K562 (cell line): ENCODE measurements at regions not wholly inside any gene's neighbourhood (a gene's known extent, or its start where the extent isn't known, plus 50 kb on each side); places are given as distances from the start of the nearest gene placed in this dataset.

ENCODE experiments used
- ATAC-seq: fragments of 200-7000 bp; cut with Tn5 transposase; 3 replicates; pipeline ENCODE4 v1.9.1; 2020; ENCODE audit warnings: moderate library complexity
- BruUV-seq: library from RNA; stranded (reverse); fragments of 400-500 nt; replicated peaks from 2 replicates; lab custom pipeline; 2021; lab: Mats Ljungman, UMichigan
- CTCF ChIA-PET: fragments of 300-600 bp; formaldehyde crosslinking; extraction: SDS; loops from one replicate; lab custom pipeline; 2021; ENCODE audit warnings: low intra/inter-chr PET ratio; lab: Yijun Ruan, JAX
- POLR2A ChIA-PET: fragments of 300-600, 350-650 bp; sonication (Branson Sonifier 250); formaldehyde crosslinking; extraction: SDS; loops from one replicate; lab custom pipeline; 2021; ENCODE audit warnings: antibody characterized with exemption, inconsistent platforms; lab: Yijun Ruan, JAX
- DNase-seq, 4 experiments: peaks; one replicate each; pipeline versions ENCODE4 v3.0.0 to v3.0.0-alpha.2; 2011 to 2018; ENCODE audit warnings: low spot score in 3 of 4, mixed read lengths in 3 of 4; ENCODE audit errors: extremely low read depth in 1 of 4
- FAIRE-seq: peaks from 2 replicates; lab custom pipeline; 2011; peaks lifted over from hg19 to GRCh38; lab: Jason Lieb, UNC
- H2AFZ ChIP-seq: 2 replicates; pipeline ENCODE4 v1.6.0; 2011; ENCODE audit warnings: low read depth, low read length, control low read depth, inconsistent platforms
- H3K27ac ChIP-seq: fragments of 200-600 bp; 3 replicates; pipeline ENCODE4 v1.8.0; 2011; ENCODE audit warnings: low read depth, mild to moderate bottlenecking, control low read depth, inconsistent platforms, low read length, moderate library complexity, mixed read lengths; ENCODE audit errors: extremely low read depth
- H3K27me3 ChIP-seq, 2 experiments: fragments of 300-600 bp in 1 of 2; 2 replicates in 1 of 2; 3 replicates in 1 of 2; pipeline versions ENCODE4 v1.6.0 to v1.8.0; 2011; ENCODE audit warnings: inconsistent platforms in 2 of 2, low read length in 2 of 2, mild to moderate bottlenecking in 1 of 2, mixed read lengths in 1 of 2, moderate library complexity in 1 of 2; ENCODE audit not compliant: control insufficient read depth in 2 of 2, insufficient read depth in 2 of 2
- H3K36me3 ChIP-seq: fragments of 300-600 bp; 3 replicates; pipeline ENCODE4 v1.8.0; 2011; ENCODE audit warnings: mild to moderate bottlenecking, low read length, inconsistent platforms; ENCODE audit not compliant: control insufficient read depth, insufficient read depth
- H3K4me1 ChIP-seq, 2 experiments: fragments of 200-600 bp in 1 of 2; replicated peaks in 1 of 2; 2 replicates in 1 of 2; 3 replicates in 1 of 2; pipeline versions ENCODE4 v1.5.1 to v1.8.0; 2011; ENCODE audit warnings: inconsistent platforms in 2 of 2, low read length in 2 of 2, mild to moderate bottlenecking in 1 of 2, mixed read lengths in 1 of 2, moderate library complexity in 1 of 2; ENCODE audit not compliant: control insufficient read depth in 2 of 2, insufficient read depth in 2 of 2
- H3K4me2 ChIP-seq: 2 replicates; pipeline ENCODE4 v1.6.1; 2011; ENCODE audit warnings: low read length, control low read depth, inconsistent platforms, mixed read lengths; ENCODE audit not compliant: insufficient read depth
- H3K4me3 ChIP-seq: fragments of 200-600 bp; sonication (generic), shearing (Covaris generic); 2 replicates; pipeline ENCODE4 v1.5.1; 2016; ENCODE audit warnings: control low read depth, inconsistent platforms
- H3K79me2 ChIP-seq: fragments of 200-600 bp; 3 replicates; pipeline ENCODE4 v1.8.0; 2011; ENCODE audit warnings: low read length, inconsistent platforms; ENCODE audit not compliant: control insufficient read depth, insufficient read depth
- H3K9ac ChIP-seq, 2 experiments: 2 replicates each; pipeline versions ENCODE4 v1.6.0 to v1.6.1; 2011; ENCODE audit warnings: low read depth in 2 of 2, low read length in 2 of 2, control low read depth in 1 of 2, inconsistent platforms in 1 of 2, mild to moderate bottlenecking in 1 of 2, mixed read lengths in 1 of 2; ENCODE audit not compliant: insufficient read depth in 1 of 2
- H3K9me1 ChIP-seq: one replicate; pipeline ENCODE4 v1.6.0; 2011; ENCODE audit warnings: inconsistent platforms, mild to moderate bottlenecking, low read length, moderate library complexity; ENCODE audit not compliant: control insufficient read depth, insufficient read depth
- H3K9me3 ChIP-seq: replicated peaks from 2 replicates; pipeline ENCODE4 v1.5.1; 2011; ENCODE audit warnings: low read depth, low read length, inconsistent platforms; ENCODE audit not compliant: control insufficient read depth, insufficient read depth
- H4K20me1 ChIP-seq: replicated peaks from 2 replicates; pipeline ENCODE4 v1.6.1; 2011; ENCODE audit warnings: low read length, inconsistent platforms, mixed read lengths; ENCODE audit not compliant: control insufficient read depth, insufficient read depth
- ATF1 ChIP-seq, 2 experiments: fragments of 450-650 bp in 1 of 2; IDR thresholded peaks; 2 replicates each; pipeline ENCODE4 v1.6.1; 2016; ENCODE audit warnings: missing compliant biosample characterization in 1 of 2, missing genetic modification characterization in 1 of 2
- CBX8 ChIP-seq: fragments of 200-600 bp; sonication (generic); IDR thresholded peaks from 2 replicates; pipeline ENCODE4 v1.6.1; 2012; ENCODE audit warnings: borderline replicate concordance, mixed run types, low read depth, mild to moderate bottlenecking, moderate library complexity, mixed read lengths, low read length, control low read depth, inconsistent platforms; ENCODE audit not compliant: poor library complexity, severe bottlenecking; ENCODE audit errors: extremely low read depth
- ETS1 ChIP-seq: conservative IDR thresholded peaks from 2 replicates; pipeline ENCODE4 v1.6.1; 2011; ENCODE audit warnings: low read depth, mild to moderate bottlenecking, low read length; ENCODE audit not compliant: control insufficient read depth
- GTF3C2 ChIP-seq: IDR thresholded peaks from 3 replicates; pipeline ENCODE4 v1.6.1; 2011; ENCODE audit warnings: borderline replicate concordance, mild to moderate bottlenecking, moderate library complexity; ENCODE audit not compliant: insufficient read length; ENCODE audit errors: extremely low read depth
- MAFF ChIP-seq: IDR thresholded peaks from 2 replicates; pipeline ENCODE4 v1.6.1; 2012; ENCODE audit warnings: low read length, improper control_type of control experiment
- NFE2 ChIP-seq: IDR thresholded peaks from 2 replicates; pipeline ENCODE4 v1.6.1; 2014; ENCODE audit warnings: antibody characterized with exemption, low read depth
- SREBF1 ChIP-seq: fragments of 150-350 bp; IDR thresholded peaks from 2 replicates; pipeline ENCODE4 v1.6.1; 2014; ENCODE audit warnings: antibody characterized with exemption, low read depth, low read length, borderline replicate concordance
- TBL1XR1 ChIP-seq, 2 experiments: IDR thresholded peaks; 2 replicates each; pipeline ENCODE4 v1.6.1; 2012; ENCODE audit warnings: improper control_type of control experiment in 2 of 2, low read length in 2 of 2, mild to moderate bottlenecking in 1 of 2
- ZNF407 ChIP-seq: fragments of 450-650 bp; IDR thresholded peaks from 2 replicates; pipeline ENCODE4 v1.6.1; 2016; ENCODE audit warnings: low read depth
- ZNF76 ChIP-seq: fragments of 250-450 bp; sonication (Bioruptor Pico); IDR thresholded peaks from 2 replicates; pipeline ENCODE4 v1.4.0; 2020; ENCODE audit warnings: mild to moderate bottlenecking, moderate library complexity, borderline replicate concordance
- WGBS: fragments of 100-300 bp; shearing (Covaris generic); methylation state at CpG from one replicate; pipeline ENCODE4 v1.1.6; 2016; ENCODE audit warnings: low coverage, mixed read lengths; ENCODE audit not compliant: insufficient coverage; ENCODE audit errors: missing lambda C conversion rate; 5-methylcytosine and 5-hydroxymethylcytosine counted together
- in situ Hi-C: fragments of 300-500 bp; cut with MboI; formaldehyde crosslinking; loops from 4 replicates; pipeline ENCODE4 v1.15.0; 2018; ENCODE audit warnings: inconsistent platforms, mixed read lengths
- intact Hi-C: fragments of 100-400 bp; cut with micrococcal nuclease; formaldehyde crosslinking; loops from 2 replicates; pipeline ENCODE4 v1.14.2; 2022

- no peak for FAIRE-seq
- Histone ChIP-seq H4K20me1 (no peaks in the 10 kb centered on the region), H3K4me2 (no peak overlapping the region), H3K4me1 (no peaks in the 10 kb centered on the region), H3K9me1 (no peaks in the 10 kb centered on the region), H3K4me3 (no peak overlapping the region), H3K27ac (no peak overlapping the region), H3K9me3 (no peaks in the 10 kb centered on the region), H3K36me3 (no peaks in the 10 kb centered on the region), H2AFZ (no peak overlapping the region), H3K9ac (no peak overlapping the region), H3K27me3 (0 out of 5 replicates have a peak, but pooled peaks cover 0 to 7% of the 10 kb centered on the region in 2 experiments), H3K79me2 (no peaks in the 10 kb centered on the region)
- 0% methylated on average over 4 of the region's 4 CpGs for WGBS
- intact Hi-C loops (no loop called here), in situ Hi-C loops (no loop called here)
- ChIA-PET CTCF (no interaction called here), POLR2A (no interaction called here)
- DNase-seq = no peak
- no peak for ATAC-seq
- no TSS peak for BruUV-seq
- TF ChIP-seq ATF1 (CRISPR knock-in tag; IDR thresholded peaks at IDR 0.05) (no peak), ATF1 (tag; IDR thresholded peaks at IDR 0.05) (no peak), ETS1 (no peak), GTF3C2 (no peak), CBX8 (no peak), SREBF1 (no peak), ZNF76 (no peak), MAFF (no peak), ZNF407 (no peak), NFE2 (no peak), TBL1XR1 (IDR thresholded peaks at IDR 0.05; ENCODE audit: low read length in 2 of 2) (no peak)
Measured at GRCh38 chr1:115228191-115228590, 109.9 kb downstream of the NGF start.
